SH-SY5Y (cell line): ENCODE measurements at regions not wholly inside any gene's neighbourhood (a gene's known extent, or its start where the extent isn't known, plus 50 kb on each side); places are given as distances from the start of the nearest gene placed in this dataset.

Experiments
- GATA2 ChIP-seq: IDR thresholded peaks from 2 replicates; pipeline ENCODE4 v1.6.1; 2011; ENCODE audit warnings: mild to moderate bottlenecking, low read depth, low read length
- GATA3 ChIP-seq: IDR thresholded peaks from 2 replicates; pipeline ENCODE4 v1.6.1; 2011; ENCODE audit warnings: low read depth, mild to moderate bottlenecking, low read length, moderate library complexity

- TF ChIP-seq GATA2 (no peak), GATA3 (no peak)
These were observed 535.8 kb downstream of the ZBBX start for GRCh38 chr3:166844329-166844728.
